H1 (cell line): ENCODE measurements at regions not wholly inside any gene's neighbourhood (a gene's known extent, or its start where the extent isn't known, plus 50 kb on each side); places are given as distances from the start of the nearest gene placed in this dataset.

Experiments used
- CTCF ChIA-PET: fragments of 300-600 bp; sonication (Branson Sonifier 250); formaldehyde crosslinking; loops from one replicate; lab custom pipeline; 2021; ENCODE audit not compliant: partially characterized antibody; lab: Charles Lee
- POLR2A ChIA-PET: fragments of 300-600 bp; sonication (Branson Sonifier 250); formaldehyde crosslinking; loops from one replicate; lab custom pipeline; 2021; ENCODE audit warnings: inconsistent platforms; ENCODE audit not compliant: partially characterized antibody; lab: Charles Lee
- DNase-seq, 2 experiments: peaks; one replicate each; pipeline versions ENCODE4 v3.0.0 to v3.0.0-alpha.2; 2010 to 2022; ENCODE audit warnings: low spot score in 2 of 2, low read depth in 1 of 2, mixed read lengths in 1 of 2
- FAIRE-seq: peaks from 2 replicates; lab custom pipeline; 2011; peaks lifted over from hg19 to GRCh38; lab: Jason Lieb, UNC
- H2AFZ ChIP-seq: 2 replicates; pipeline ENCODE4 v1.8.1; 2012; ENCODE audit warnings: low read length, inconsistent platforms
- H2AK5ac ChIP-seq: 2 replicates; pipeline ENCODE4 v1.6.1; 2013; ENCODE audit warnings: low read depth, low read length
- H2BK120ac ChIP-seq: replicated peaks from 2 replicates; pipeline ENCODE3; 2013; ENCODE audit warnings: low read depth, low read length, inconsistent platforms
- H2BK12ac ChIP-seq: 2 replicates; pipeline ENCODE4 v1.6.1; 2013; ENCODE audit warnings: low read depth, low read length
- H2BK15ac ChIP-seq: 2 replicates; pipeline ENCODE4 v1.6.1; 2013; ENCODE audit warnings: low read length
- H2BK20ac ChIP-seq: 2 replicates; pipeline ENCODE4 v1.6.1; 2013; ENCODE audit warnings: low read length
- H2BK5ac ChIP-seq: 2 replicates; pipeline ENCODE4 v1.6.1; 2013; ENCODE audit warnings: low read depth, low read length
- H3K14ac ChIP-seq: 2 replicates; pipeline ENCODE4 v1.6.1; 2013; ENCODE audit warnings: inconsistent platforms; ENCODE audit not compliant: insufficient read length
- H3K18ac ChIP-seq: 2 replicates; pipeline ENCODE4 v1.6.1; 2013; ENCODE audit warnings: low read length; ENCODE audit errors: extremely low read depth
- H3K23ac ChIP-seq: 2 replicates; pipeline ENCODE4 v1.6.1; 2013; ENCODE audit warnings: inconsistent platforms; ENCODE audit not compliant: insufficient read length
- H3K23me2 ChIP-seq: 2 replicates; pipeline ENCODE4 v1.6.1; 2013; ENCODE audit warnings: low read depth, low read length
- H3K27ac ChIP-seq: 2 replicates; pipeline ENCODE4 v1.6.1; 2011; ENCODE audit warnings: low read depth, low read length, inconsistent platforms
- H3K27me3 ChIP-seq, 4 experiments: replicated peaks in 1 of 4; 1 replicate in 1 of 4; 2 replicates in 3 of 4; pipeline versions ENCODE4 v1.6.1 to v1.8.1; 2011 to 2013; ENCODE audit warnings: low read length in 3 of 4, mild to moderate bottlenecking in 3 of 4, inconsistent platforms in 2 of 4, mixed read lengths in 2 of 4, moderate library complexity in 1 of 4; ENCODE audit not compliant: control insufficient read depth in 3 of 4, insufficient read depth in 3 of 4; ENCODE audit errors: extremely low read depth in 1 of 4
- H3K36me3 ChIP-seq, 4 experiments: 2 replicates each; pipeline versions ENCODE4 v1.6.1 to v1.8.1; 2011 to 2013; ENCODE audit warnings: mild to moderate bottlenecking in 4 of 4, low read length in 3 of 4, moderate library complexity in 2 of 4, control low read depth in 1 of 4, inconsistent platforms in 1 of 4; ENCODE audit not compliant: insufficient read depth in 4 of 4, control insufficient read depth in 2 of 4
- H3K4ac ChIP-seq: replicated peaks from 2 replicates; pipeline ENCODE3; 2013; ENCODE audit warnings: low read length, low read depth, mixed read lengths, inconsistent platforms; ENCODE audit not compliant: insufficient read length
- H3K4me1 ChIP-seq, 4 experiments: replicated peaks in 1 of 4; 1 replicate in 1 of 4; 2 replicates in 3 of 4; pipeline versions ENCODE4 v1.6.1 to v1.8.1; 2011 to 2013; ENCODE audit warnings: low read length in 3 of 4, inconsistent platforms in 2 of 4, mixed read lengths in 1 of 4; ENCODE audit not compliant: insufficient read depth in 4 of 4, control insufficient read depth in 3 of 4
- H3K4me2 ChIP-seq, 2 experiments: 2 replicates each; pipeline versions ENCODE4 v1.6.1 to v1.8.1; 2011 to 2013; ENCODE audit warnings: low read depth in 2 of 2, low read length in 2 of 2, control low read depth in 1 of 2, inconsistent platforms in 1 of 2, mild to moderate bottlenecking in 1 of 2; ENCODE audit not compliant: insufficient read depth in 1 of 2
- H3K4me3 ChIP-seq, 4 experiments: fragments of 200-600, 300-600 bp in 1 of 4; sonication (generic), shearing (Covaris generic), sonication (Bioruptor Twin) in 1 of 4; 2 replicates each; pipeline versions ENCODE4 v1.5.1 to v1.8.1; 2011 to 2016; ENCODE audit warnings: low read length in 4 of 4, low read depth in 3 of 4, control low read depth in 2 of 4, inconsistent platforms in 2 of 4, mild to moderate bottlenecking in 2 of 4, mixed read lengths in 1 of 4, moderate library complexity in 1 of 4; ENCODE audit not compliant: insufficient read depth in 2 of 4; ENCODE audit errors: extremely low read depth in 1 of 4
- H3K56ac ChIP-seq: replicated peaks from 2 replicates; pipeline ENCODE3; 2013; ENCODE audit warnings: low read depth, mild to moderate bottlenecking, mixed read lengths, low read length, inconsistent platforms; ENCODE audit not compliant: insufficient read length
- H3K79me1 ChIP-seq: 2 replicates; pipeline ENCODE4 v1.6.1; 2013; ENCODE audit warnings: low read depth, low read length, control low read depth
- H3K79me2 ChIP-seq, 2 experiments: 2 replicates each; pipeline versions ENCODE4 v1.6.1 to v1.8.1; 2012 to 2013; ENCODE audit warnings: low read length in 2 of 2, mild to moderate bottlenecking in 2 of 2, inconsistent platforms in 1 of 2; ENCODE audit not compliant: insufficient read depth in 2 of 2, control insufficient read depth in 1 of 2
- H3K9ac ChIP-seq, 4 experiments: replicated peaks in 1 of 4; 1 replicate in 1 of 4; 2 replicates in 3 of 4; pipeline versions ENCODE4 v1.6.1 to v1.8.1; 2011 to 2013; ENCODE audit warnings: low read depth in 3 of 4, low read length in 3 of 4, control low read depth in 2 of 4, mild to moderate bottlenecking in 2 of 4, moderate library complexity in 2 of 4, inconsistent platforms in 1 of 4; ENCODE audit errors: extremely low read depth in 1 of 4
- H3K9me3 ChIP-seq, 2 experiments: 2 replicates each; pipeline versions ENCODE4 v1.6.1 to v1.8.1; 2012 to 2013; ENCODE audit warnings: mild to moderate bottlenecking in 2 of 2, moderate library complexity in 2 of 2, control low read depth in 1 of 2, inconsistent platforms in 1 of 2, low read depth in 1 of 2, low read length in 1 of 2, mixed read lengths in 1 of 2; ENCODE audit not compliant: insufficient read depth in 2 of 2
- H4K20me1 ChIP-seq, 2 experiments: replicated peaks in 1 of 2; 2 replicates each; pipeline versions ENCODE3 to v1.8.1; 2011 to 2013; ENCODE audit warnings: inconsistent platforms in 2 of 2, low read length in 2 of 2, mild to moderate bottlenecking in 1 of 2; ENCODE audit not compliant: insufficient read depth in 2 of 2, control insufficient read depth in 1 of 2
- H4K5ac ChIP-seq: 2 replicates; pipeline ENCODE4 v1.6.1; 2013; ENCODE audit warnings: low read length, low read depth, mixed read lengths, inconsistent platforms; ENCODE audit not compliant: insufficient read length
- H4K8ac ChIP-seq: 2 replicates; pipeline ENCODE4 v1.8.0; 2013; ENCODE audit warnings: mild to moderate bottlenecking, moderate library complexity, low read length, inconsistent platforms; ENCODE audit not compliant: insufficient read depth; ENCODE audit errors: extremely low read depth
- H4K91ac ChIP-seq: replicated peaks from 2 replicates; pipeline ENCODE3; 2013; ENCODE audit warnings: low read length, mixed read lengths, inconsistent platforms; ENCODE audit not compliant: insufficient read length
- CEBPB ChIP-seq: IDR thresholded peaks from 2 replicates; pipeline ENCODE4 v1.6.1; 2012; ENCODE audit warnings: low read depth, low read length
- CREB1 ChIP-seq: IDR thresholded peaks from 2 replicates; pipeline ENCODE4 v1.6.1; 2012; ENCODE audit warnings: inconsistent platforms
- GTF2F1 ChIP-seq: IDR thresholded peaks from 2 replicates; pipeline ENCODE4 v1.6.1; 2012; ENCODE audit warnings: low read depth, low read length, improper control_type of control experiment, borderline replicate concordance
- HDAC6 ChIP-seq: IDR thresholded peaks from one replicate; pipeline ENCODE4 v1.7.1; 2012; ENCODE audit warnings: low read depth, mild to moderate bottlenecking, inconsistent platforms, low read length, moderate library complexity
- KDM1A ChIP-seq: fragments of 200-600, 300-600 bp; sonication (generic); IDR thresholded peaks from 2 replicates; pipeline ENCODE4 v1.7.1; 2016; ENCODE audit warnings: mild to moderate bottlenecking, low read length, borderline replicate concordance
- POU5F1 ChIP-seq: IDR thresholded peaks from 2 replicates; pipeline ENCODE4 v1.6.1; 2011; ENCODE audit warnings: low read depth, mild to moderate bottlenecking, low read length, moderate library complexity
- RBBP5 ChIP-seq: IDR thresholded peaks from 2 replicates; pipeline ENCODE4 v1.7.1; 2012; ENCODE audit warnings: low read depth, mild to moderate bottlenecking, inconsistent platforms, low read length, moderate library complexity, borderline replicate concordance
- RXRA ChIP-seq: IDR thresholded peaks from 2 replicates; pipeline ENCODE4 v1.6.1; 2011; ENCODE audit warnings: low read depth, mild to moderate bottlenecking, low read length, moderate library complexity; ENCODE audit not compliant: insufficient read depth
- SIX5 ChIP-seq: IDR thresholded peaks from 2 replicates; pipeline ENCODE4 v1.6.1; 2011; ENCODE audit warnings: mild to moderate bottlenecking, low read depth, low read length
- TCF12 ChIP-seq: IDR thresholded peaks from 2 replicates; pipeline ENCODE4 v1.6.1; 2011; ENCODE audit warnings: low read depth, mild to moderate bottlenecking, low read length
- TEAD4 ChIP-seq: IDR thresholded peaks from 2 replicates; pipeline ENCODE4 v1.6.1; 2012; ENCODE audit warnings: low read depth, low read length, inconsistent platforms, mixed read lengths
- WGBS, 2 experiments: shearing (Covaris generic) in 1 of 2; methylation state at CpG; one replicate each; pipeline versions ENCODE4 v1.1.6 to v1.1.7; 2013 to 2015; ENCODE audit warnings: low lambda C conversion rate in 2 of 2, mixed read lengths in 2 of 2, inconsistent platforms in 1 of 2, low coverage in 1 of 2, missing lambda C conversion rate in 1 of 2; ENCODE audit not compliant: insufficient replicate concordance in 2 of 2, insufficient coverage in 1 of 2, insufficient read length in 1 of 2; ENCODE audit errors: extremely low coverage in 1 of 2, missing lambda C conversion rate in 1 of 2; 5-methylcytosine and 5-hydroxymethylcytosine counted together
- TF ChIP-seq, protein P1 (sequence below), 3 experiments: IDR thresholded peaks; 1 replicate in 2 of 3; 2 replicates in 1 of 3; pipeline versions ENCODE4 v1.5.1 to v1.6.1; 2011; ENCODE audit warnings: low read length in 3 of 3, mild to moderate bottlenecking in 3 of 3, inconsistent platforms in 2 of 3, low read depth in 1 of 3, moderate library complexity in 1 of 3; ENCODE audit not compliant: insufficient read depth in 1 of 3; ENCODE audit errors: control extremely low read depth in 1 of 3
- TF ChIP-seq, protein P2 (sequence below): IDR thresholded peaks from 2 replicates; pipeline ENCODE4 v1.6.1; 2012; ENCODE audit warnings: inconsistent platforms

DNA sequence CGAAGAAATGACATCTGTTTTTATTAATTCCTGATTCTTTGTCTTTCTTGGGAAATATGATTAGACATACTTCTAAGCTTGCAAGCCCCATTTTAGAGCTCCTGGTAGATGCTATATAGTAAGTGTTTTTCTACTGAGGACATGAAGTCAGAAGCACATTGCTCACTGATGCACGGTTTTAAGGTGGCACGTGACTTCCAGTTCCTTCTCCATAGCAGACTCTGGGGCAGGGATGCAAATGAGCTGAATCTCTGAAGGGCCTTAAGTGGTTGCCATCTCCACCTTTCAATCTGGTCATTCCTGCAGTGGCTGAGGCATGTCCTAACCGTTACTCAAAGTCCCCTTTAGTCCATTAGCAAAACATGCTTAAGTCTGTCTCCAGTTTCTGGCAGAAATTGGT lies 421.2 kb upstream of the HTR1E start:
- TF ChIP-seq CREB1 (no peak), CEBPB (no peak), GTF2F1 (no peak), RXRA (no peak), POU5F1 (no peak), KDM1A (no peak), TEAD4 (no peak), SIX5 (no peak), TCF12 (no peak), HDAC6 (no peak), RBBP5 (no peak)
- TF ChIP-seq, protein P1, sequence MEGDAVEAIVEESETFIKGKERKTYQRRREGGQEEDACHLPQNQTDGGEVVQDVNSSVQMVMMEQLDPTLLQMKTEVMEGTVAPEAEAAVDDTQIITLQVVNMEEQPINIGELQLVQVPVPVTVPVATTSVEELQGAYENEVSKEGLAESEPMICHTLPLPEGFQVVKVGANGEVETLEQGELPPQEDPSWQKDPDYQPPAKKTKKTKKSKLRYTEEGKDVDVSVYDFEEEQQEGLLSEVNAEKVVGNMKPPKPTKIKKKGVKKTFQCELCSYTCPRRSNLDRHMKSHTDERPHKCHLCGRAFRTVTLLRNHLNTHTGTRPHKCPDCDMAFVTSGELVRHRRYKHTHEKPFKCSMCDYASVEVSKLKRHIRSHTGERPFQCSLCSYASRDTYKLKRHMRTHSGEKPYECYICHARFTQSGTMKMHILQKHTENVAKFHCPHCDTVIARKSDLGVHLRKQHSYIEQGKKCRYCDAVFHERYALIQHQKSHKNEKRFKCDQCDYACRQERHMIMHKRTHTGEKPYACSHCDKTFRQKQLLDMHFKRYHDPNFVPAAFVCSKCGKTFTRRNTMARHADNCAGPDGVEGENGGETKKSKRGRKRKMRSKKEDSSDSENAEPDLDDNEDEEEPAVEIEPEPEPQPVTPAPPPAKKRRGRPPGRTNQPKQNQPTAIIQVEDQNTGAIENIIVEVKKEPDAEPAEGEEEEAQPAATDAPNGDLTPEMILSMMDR (IDR thresholded peaks at IDR 0.05; ENCODE audit: control extremely low read depth in 1 of 3, insufficient read depth in 1 of 3, low read depth in 1 of 3, low read length in 3 of 3), result no peak
- TF ChIP-seq, protein P2, sequence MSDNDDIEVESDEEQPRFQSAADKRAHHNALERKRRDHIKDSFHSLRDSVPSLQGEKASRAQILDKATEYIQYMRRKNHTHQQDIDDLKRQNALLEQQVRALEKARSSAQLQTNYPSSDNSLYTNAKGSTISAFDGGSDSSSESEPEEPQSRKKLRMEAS, result no peak
- TF ChIP-seq, all 59 proteins: peak for 0
- H3K79me2 ChIP-seq, result no peaks in the 10 kb centered on the region
- no peak overlapping the region for H3K23ac ChIP-seq
- no peaks in the 10 kb centered on the region for H3K36me3 ChIP-seq
- no peak overlapping the region for H4K8ac ChIP-seq
- H3K4me3 ChIP-seq, result no peak overlapping the region
- H3K27me3 ChIP-seq, result no peaks in the 10 kb centered on the region
- DNase-seq, result no peak
- no peak overlapping the region for H2BK5ac ChIP-seq
- H3K9ac ChIP-seq, result no peak overlapping the region
- H2AFZ ChIP-seq, result no peak overlapping the region
- H2BK20ac ChIP-seq, result no peak overlapping the region
- H3K14ac ChIP-seq, result no peak overlapping the region
- POLR2A ChIA-PET, result no interaction called here
- H3K4me2 ChIP-seq, result no peak overlapping the region
- H2BK12ac ChIP-seq, result no peak overlapping the region
- no peak overlapping the region for H4K5ac ChIP-seq
- H3K9me3 ChIP-seq, result no peaks in the 10 kb centered on the region
- H2BK120ac ChIP-seq, result no peak overlapping the region
- H2AK5ac ChIP-seq, result no peak overlapping the region
- H3K27ac ChIP-seq, result no peak overlapping the region
- no peak for FAIRE-seq
- H3K4ac ChIP-seq, result no peak overlapping the region
- H3K56ac ChIP-seq, result no peak overlapping the region
- H3K79me1 ChIP-seq, result no peaks in the 10 kb centered on the region
- H3K23me2 ChIP-seq, result no peaks in the 10 kb centered on the region
- 95% methylated on average over 4 of the region's 4 CpGs; no CpG with 5 or more reads in 1 of the 2 experiments for WGBS, 2 experiments
- peaks cover 0 to 9% (median 3%) of the 10 kb centered on the region in 4 experiments; a peak in 4 of 7 replicates for H3K4me1 ChIP-seq
- no peak overlapping the region for H2BK15ac ChIP-seq
- CTCF ChIA-PET, result no interaction called here
- no peaks in the 10 kb centered on the region for H4K20me1 ChIP-seq
- no peak overlapping the region for H4K91ac ChIP-seq
- H3K18ac ChIP-seq, result no peak overlapping the region
